ENCODE measurements at regions not wholly inside any gene's neighbourhood (a gene's known extent, or its start where the extent isn't known, plus 50 kb on each side); places are given as distances from the start of the nearest gene placed in this dataset.
A peak's percentile ranks its signal among the peaks of the same experiment; 100 is the strongest.

GRCh38 chr10:3226960-3227744, 54.6 kb upstream of the PITRM1 start:
- peak; percentile 49; the same call in 1 of the 2 replicates for TF ChIP-seq ISL1 (CRISPR knock-in tag; IDR thresholded peaks at IDR 0.05)
- no peak for TF ChIP-seq OSR1 (CRISPR knock-in tag; IDR thresholded peaks at IDR 0.05)
- TF ChIP-seq, protein P1, sequence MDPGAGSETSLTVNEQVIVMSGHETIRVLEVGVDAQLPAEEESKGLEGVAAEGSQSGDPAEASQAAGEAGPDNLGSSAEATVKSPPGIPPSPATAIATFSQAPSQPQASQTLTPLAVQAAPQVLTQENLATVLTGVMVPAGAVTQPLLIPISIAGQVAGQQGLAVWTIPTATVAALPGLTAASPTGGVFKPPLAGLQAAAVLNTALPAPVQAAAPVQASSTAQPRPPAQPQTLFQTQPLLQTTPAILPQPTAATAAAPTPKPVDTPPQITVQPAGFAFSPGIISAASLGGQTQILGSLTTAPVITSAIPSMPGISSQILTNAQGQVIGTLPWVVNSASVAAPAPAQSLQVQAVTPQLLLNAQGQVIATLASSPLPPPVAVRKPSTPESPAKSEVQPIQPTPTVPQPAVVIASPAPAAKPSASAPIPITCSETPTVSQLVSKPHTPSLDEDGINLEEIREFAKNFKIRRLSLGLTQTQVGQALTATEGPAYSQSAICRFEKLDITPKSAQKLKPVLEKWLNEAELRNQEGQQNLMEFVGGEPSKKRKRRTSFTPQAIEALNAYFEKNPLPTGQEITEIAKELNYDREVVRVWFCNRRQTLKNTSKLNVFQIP (CRISPR knock-in tag; IDR thresholded peaks at IDR 0.05; ENCODE audit: borderline replicate concordance, low read depth), result no peak
- TF ChIP-seq, protein P2, sequence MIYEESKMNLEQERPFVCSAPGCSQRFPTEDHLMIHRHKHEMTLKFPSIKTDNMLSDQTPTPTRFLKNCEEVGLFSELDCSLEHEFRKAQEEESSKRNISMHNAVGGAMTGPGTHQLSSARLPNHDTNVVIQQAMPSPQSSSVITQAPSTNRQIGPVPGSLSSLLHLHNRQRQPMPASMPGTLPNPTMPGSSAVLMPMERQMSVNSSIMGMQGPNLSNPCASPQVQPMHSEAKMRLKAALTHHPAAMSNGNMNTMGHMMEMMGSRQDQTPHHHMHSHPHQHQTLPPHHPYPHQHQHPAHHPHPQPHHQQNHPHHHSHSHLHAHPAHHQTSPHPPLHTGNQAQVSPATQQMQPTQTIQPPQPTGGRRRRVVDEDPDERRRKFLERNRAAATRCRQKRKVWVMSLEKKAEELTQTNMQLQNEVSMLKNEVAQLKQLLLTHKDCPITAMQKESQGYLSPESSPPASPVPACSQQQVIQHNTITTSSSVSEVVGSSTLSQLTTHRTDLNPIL (CRISPR knock-in tag; IDR thresholded peaks at IDR 0.05; ENCODE audit: low read depth), result no peak
- no peak for TF ChIP-seq ZNF70 (CRISPR knock-in tag; IDR thresholded peaks at IDR 0.05)
- TF ChIP-seq RARB (CRISPR knock-in tag; IDR thresholded peaks at IDR 0.05), result no peak
- peak; percentile 84 for ATAC-seq

- TF ChIP-seq TOX (CRISPR knock-in tag; IDR thresholded peaks at IDR 0.05; ENCODE audit: borderline replicate concordance) (0 out of 2 replicates have a peak, but pooled peaks have one; percentile 14), OSR1 (CRISPR knock-in tag; IDR thresholded peaks at IDR 0.05) (no peak), ISL1 (CRISPR knock-in tag; IDR thresholded peaks at IDR 0.05) (peak; percentile 71), TCF4 (CRISPR knock-in tag; IDR thresholded peaks at IDR 0.05; ENCODE audit: borderline replicate concordance) (no peak), ZC3H10 (CRISPR knock-in tag; IDR thresholded peaks at IDR 0.05) (no peak)
- ATAC-seq, result peak; percentile 27; the same call in 2 of the 3 replicates
Observed at GRCh38 chr10:3225561-3225960, 53.0 kb upstream of the PITRM1 start.

DNA sequence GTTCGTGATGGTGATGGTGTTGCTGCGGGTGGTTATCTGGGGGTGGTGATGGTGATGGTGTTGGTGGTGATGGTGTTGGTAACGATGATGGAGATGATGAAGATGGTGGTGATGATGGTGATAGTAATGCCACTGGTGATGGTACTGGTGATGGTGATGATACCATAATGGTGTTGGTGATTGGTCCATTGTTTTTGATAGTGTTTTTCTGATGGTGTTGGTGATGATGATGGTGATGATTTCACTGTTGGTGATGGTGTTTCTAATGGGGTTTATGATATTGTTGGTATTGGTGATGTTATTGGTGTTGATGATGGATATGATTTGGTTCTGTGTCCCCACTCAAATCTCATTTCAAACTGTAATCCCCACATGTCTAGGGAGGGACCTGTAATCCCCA, 51.7 kb upstream of the PITRM1 start:
- TF ChIP-seq TCF4 (CRISPR knock-in tag; IDR thresholded peaks at IDR 0.05; ENCODE audit: borderline replicate concordance), result no peak
- TF ChIP-seq ZNF8 (CRISPR knock-in tag; IDR thresholded peaks at IDR 0.05), result no peak
- no peak for TF ChIP-seq ZFP30 (CRISPR knock-in tag; IDR thresholded peaks at IDR 0.05)
- TF ChIP-seq ZNF70 (CRISPR knock-in tag; IDR thresholded peaks at IDR 0.05), result no peak
- no peak for TF ChIP-seq ZC3H10 (CRISPR knock-in tag; IDR thresholded peaks at IDR 0.05)
- TF ChIP-seq, protein P1 (CRISPR knock-in tag; IDR thresholded peaks at IDR 0.05; ENCODE audit: borderline replicate concordance, low read depth), result no peak
- no peak for ATAC-seq

GRCh38 chr10:3222626-3223025, 50.0 kb upstream of the PITRM1 start:
- no peak for TF ChIP-seq TCF4 (CRISPR knock-in tag; IDR thresholded peaks at IDR 0.05; ENCODE audit: borderline replicate concordance)
- no peak for TF ChIP-seq ESRRG (CRISPR knock-in tag; IDR thresholded peaks at IDR 0.05)
- no peak for TF ChIP-seq CSRNP3 (CRISPR knock-in tag; IDR thresholded peaks at IDR 0.05)
- TF ChIP-seq ISL1 (CRISPR knock-in tag; IDR thresholded peaks at IDR 0.05), result no peak
- TF ChIP-seq, protein P3, sequence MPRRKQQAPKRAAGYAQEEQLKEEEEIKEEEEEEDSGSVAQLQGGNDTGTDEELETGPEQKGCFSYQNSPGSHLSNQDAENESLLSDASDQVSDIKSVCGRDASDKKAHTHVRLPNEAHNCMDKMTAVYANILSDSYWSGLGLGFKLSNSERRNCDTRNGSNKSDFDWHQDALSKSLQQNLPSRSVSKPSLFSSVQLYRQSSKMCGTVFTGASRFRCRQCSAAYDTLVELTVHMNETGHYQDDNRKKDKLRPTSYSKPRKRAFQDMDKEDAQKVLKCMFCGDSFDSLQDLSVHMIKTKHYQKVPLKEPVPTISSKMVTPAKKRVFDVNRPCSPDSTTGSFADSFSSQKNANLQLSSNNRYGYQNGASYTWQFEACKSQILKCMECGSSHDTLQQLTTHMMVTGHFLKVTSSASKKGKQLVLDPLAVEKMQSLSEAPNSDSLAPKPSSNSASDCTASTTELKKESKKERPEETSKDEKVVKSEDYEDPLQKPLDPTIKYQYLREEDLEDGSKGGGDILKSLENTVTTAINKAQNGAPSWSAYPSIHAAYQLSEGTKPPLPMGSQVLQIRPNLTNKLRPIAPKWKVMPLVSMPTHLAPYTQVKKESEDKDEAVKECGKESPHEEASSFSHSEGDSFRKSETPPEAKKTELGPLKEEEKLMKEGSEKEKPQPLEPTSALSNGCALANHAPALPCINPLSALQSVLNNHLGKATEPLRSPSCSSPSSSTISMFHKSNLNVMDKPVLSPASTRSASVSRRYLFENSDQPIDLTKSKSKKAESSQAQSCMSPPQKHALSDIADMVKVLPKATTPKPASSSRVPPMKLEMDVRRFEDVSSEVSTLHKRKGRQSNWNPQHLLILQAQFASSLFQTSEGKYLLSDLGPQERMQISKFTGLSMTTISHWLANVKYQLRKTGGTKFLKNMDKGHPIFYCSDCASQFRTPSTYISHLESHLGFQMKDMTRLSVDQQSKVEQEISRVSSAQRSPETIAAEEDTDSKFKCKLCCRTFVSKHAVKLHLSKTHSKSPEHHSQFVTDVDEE (CRISPR knock-in tag; IDR thresholded peaks at IDR 0.05), result no peak
- no peak for TF ChIP-seq ZNF70 (CRISPR knock-in tag; IDR thresholded peaks at IDR 0.05)
- TF ChIP-seq TOX (CRISPR knock-in tag; IDR thresholded peaks at IDR 0.05; ENCODE audit: borderline replicate concordance), result no peak
- no peak for TF ChIP-seq OSR1 (CRISPR knock-in tag; IDR thresholded peaks at IDR 0.05)
- TF ChIP-seq PPARA (CRISPR knock-in tag; IDR thresholded peaks at IDR 0.05; ENCODE audit: borderline replicate concordance), result no peak
- TF ChIP-seq BACH2 (CRISPR knock-in tag; IDR thresholded peaks at IDR 0.05; ENCODE audit: borderline replicate concordance), result no peak
- TF ChIP-seq, protein P2 (CRISPR knock-in tag; IDR thresholded peaks at IDR 0.05; ENCODE audit: low read depth), result no peak
- ATAC-seq, result no peak
